HepG2 (cell line): ENCODE measurements at regions not wholly inside any gene's neighbourhood (a gene's known extent, or its start where the extent isn't known, plus 50 kb on each side); places are given as distances from the start of the nearest gene placed in this dataset.
A peak's percentile ranks its signal among the peaks of the same experiment; 100 is the strongest.

Experiments used
- ATAC-seq: fragments of 200-7000 bp; cut with Tn5 transposase; 3 replicates; pipeline ENCODE4 v1.9.1; 2020; ENCODE audit warnings: mild to moderate bottlenecking, moderate library complexity
- BruUV-seq: library from RNA; stranded (reverse); fragments of 400-500 nt; replicated peaks from 2 replicates; lab custom pipeline; 2021; lab: Mats Ljungman, UMichigan
- CTCF ChIA-PET: fragments of 300-600 bp; formaldehyde crosslinking; extraction: SDS; loops from one replicate; lab custom pipeline; 2021; ENCODE audit warnings: low total read pairs, inconsistent platforms, low intra/inter-chr PET ratio; lab: Yijun Ruan, JAX
- POLR2A ChIA-PET: fragments of 350-600 bp; sonication (Branson Sonifier 250); formaldehyde crosslinking; loops from one replicate; lab custom pipeline; 2020; ENCODE audit warnings: antibody characterized with exemption, inconsistent platforms; lab: Yijun Ruan, JAX
- DNase-seq: peaks from one replicate; pipeline ENCODE4 v3.0.0-alpha.2; 2015; ENCODE audit warnings: low spot score
- FAIRE-seq: peaks from 3 replicates; lab custom pipeline; 2011; peaks lifted over from hg19 to GRCh38; lab: Jason Lieb, UNC
- H2AFZ ChIP-seq: one replicate; pipeline ENCODE4 v1.6.1; 2011; ENCODE audit warnings: low read length, inconsistent platforms
- H3K27ac ChIP-seq: fragments of 300-600 bp; 3 replicates; pipeline ENCODE4 v1.8.0; 2011; ENCODE audit warnings: mixed run types, mild to moderate bottlenecking, mixed read lengths, low read length, inconsistent platforms; ENCODE audit not compliant: insufficient read depth; ENCODE audit errors: extremely low read length
- H3K27me3 ChIP-seq, 2 experiments: fragments of 200-600 bp in 1 of 2; 2 replicates in 1 of 2; 3 replicates in 1 of 2; pipeline versions ENCODE4 v1.6.0 to v1.8.0; 2011; ENCODE audit warnings: low read length in 2 of 2, mild to moderate bottlenecking in 2 of 2, moderate library complexity in 2 of 2, inconsistent platforms in 1 of 2; ENCODE audit not compliant: insufficient read depth in 2 of 2, control insufficient read depth in 1 of 2
- H3K36me3 ChIP-seq, 2 experiments: fragments of 200-600 bp in 1 of 2; replicated peaks in 1 of 2; 2 replicates in 1 of 2; 3 replicates in 1 of 2; pipeline versions ENCODE4 v1.5.1 to v1.8.0; 2011; ENCODE audit warnings: low read length in 2 of 2, inconsistent platforms in 1 of 2; ENCODE audit not compliant: insufficient read depth in 2 of 2, control insufficient read depth in 1 of 2
- H3K4me1 ChIP-seq: 2 replicates; pipeline ENCODE4 v1.5.1; 2012; ENCODE audit warnings: low read length, inconsistent platforms; ENCODE audit not compliant: insufficient read depth
- H3K4me2 ChIP-seq: 2 replicates; pipeline ENCODE4 v1.6.0; 2011; ENCODE audit warnings: low read depth, low read length, inconsistent platforms
- H3K4me3 ChIP-seq, 3 experiments: fragments of 200-600 bp in 1 of 3; sonication (generic), shearing (Covaris generic) in 1 of 3; replicated peaks in 1 of 3; 2 replicates each; pipeline ENCODE4 v1.5.1; 2011 to 2016; ENCODE audit warnings: low read length in 3 of 3, inconsistent platforms in 2 of 3, low read depth in 2 of 3, mild to moderate bottlenecking in 2 of 3, control low read depth in 1 of 3, mixed read lengths in 1 of 3; ENCODE audit not compliant: insufficient read depth in 1 of 3
- H3K79me2 ChIP-seq: one replicate; pipeline ENCODE4 v1.6.1; 2011; ENCODE audit warnings: low read length, inconsistent platforms; ENCODE audit not compliant: insufficient read depth
- H3K9ac ChIP-seq: 2 replicates; pipeline ENCODE4 v1.6.0; 2011; ENCODE audit warnings: mild to moderate bottlenecking, low read depth, low read length, inconsistent platforms; ENCODE audit not compliant: insufficient read depth
- H3K9me3 ChIP-seq: 2 replicates; pipeline ENCODE4 v1.5.1; 2012; ENCODE audit warnings: mild to moderate bottlenecking, low read length
- H4K20me1 ChIP-seq: 2 replicates; pipeline ENCODE4 v1.6.0; 2011; ENCODE audit warnings: inconsistent platforms, mild to moderate bottlenecking, low read length, moderate library complexity; ENCODE audit not compliant: insufficient read depth
- HNF4A ChIP-seq: sonication (generic); formaldehyde crosslinking; IDR thresholded peaks from 2 replicates; pipeline ENCODE4 v1.4.0; 2020; ENCODE audit warnings: missing genetic modification reagents
- HNF4G ChIP-seq, 2 experiments: sonication (generic) in 1 of 2; formaldehyde crosslinking in 1 of 2; IDR thresholded peaks; 2 replicates each; pipeline versions ENCODE4 v1.4.0 to v1.6.1; 2011 to 2020; ENCODE audit warnings: borderline replicate concordance in 2 of 2, low read depth in 2 of 2, mild to moderate bottlenecking in 2 of 2, low read length in 1 of 2, missing genetic modification reagents in 1 of 2, moderate library complexity in 1 of 2
- KDM1A ChIP-seq: IDR thresholded peaks from 2 replicates; pipeline ENCODE4 v1.6.1; 2016; ENCODE audit warnings: missing compliant biosample characterization
- KDM2A ChIP-seq: sonication (generic); formaldehyde crosslinking; IDR thresholded peaks from 2 replicates; pipeline ENCODE4 v1.4.0; 2020; ENCODE audit warnings: low read depth, missing genetic modification reagents, borderline replicate concordance
- RAD21 ChIP-seq: fragments of 450-650 bp; formaldehyde crosslinking; IDR thresholded peaks from 2 replicates; pipeline ENCODE4 v1.5.0; 2020; ENCODE audit warnings: mild to moderate bottlenecking
- SP140L ChIP-seq: sonication (generic); formaldehyde crosslinking; IDR thresholded peaks from 2 replicates; pipeline ENCODE4 v1.4.0; 2020; ENCODE audit warnings: missing genetic modification reagents, borderline replicate concordance
- ZBTB3 ChIP-seq: sonication (generic); formaldehyde crosslinking; IDR thresholded peaks from 2 replicates; pipeline ENCODE4 v1.4.0; 2020; ENCODE audit warnings: low read depth, mild to moderate bottlenecking, moderate library complexity, missing genetic modification reagents, borderline replicate concordance
- WGBS: methylation state at CpG from one replicate; pipeline ENCODE4 v1.1.6; 2017; ENCODE audit warnings: low lambda C conversion rate; 5-methylcytosine and 5-hydroxymethylcytosine counted together
- in situ Hi-C: cut with HindIII; loops from 2 replicates; pipeline ENCODE4 v1.10.0; 2017; ENCODE audit warnings: low pct_unique_long_range_greater_than_20kb; ENCODE audit not compliant: extremely low pct_ligation_motif_present
- intact Hi-C: fragments of 100-400 bp; cut with micrococcal nuclease; formaldehyde crosslinking; loops from one replicate; pipeline ENCODE4 v1.10.0; 2022; ENCODE audit not compliant: unreplicated experiment
- TF ChIP-seq, protein P1 (sequence below): sonication (generic); formaldehyde crosslinking; IDR thresholded peaks from 2 replicates; pipeline ENCODE4 v1.4.0; 2020; ENCODE audit warnings: mild to moderate bottlenecking, missing genetic modification reagents
- TF ChIP-seq, protein P2 (sequence below): sonication (generic); IDR thresholded peaks from 2 replicates; pipeline ENCODE4 v1.6.1; 2016; ENCODE audit warnings: low read depth, borderline replicate concordance

DNA sequence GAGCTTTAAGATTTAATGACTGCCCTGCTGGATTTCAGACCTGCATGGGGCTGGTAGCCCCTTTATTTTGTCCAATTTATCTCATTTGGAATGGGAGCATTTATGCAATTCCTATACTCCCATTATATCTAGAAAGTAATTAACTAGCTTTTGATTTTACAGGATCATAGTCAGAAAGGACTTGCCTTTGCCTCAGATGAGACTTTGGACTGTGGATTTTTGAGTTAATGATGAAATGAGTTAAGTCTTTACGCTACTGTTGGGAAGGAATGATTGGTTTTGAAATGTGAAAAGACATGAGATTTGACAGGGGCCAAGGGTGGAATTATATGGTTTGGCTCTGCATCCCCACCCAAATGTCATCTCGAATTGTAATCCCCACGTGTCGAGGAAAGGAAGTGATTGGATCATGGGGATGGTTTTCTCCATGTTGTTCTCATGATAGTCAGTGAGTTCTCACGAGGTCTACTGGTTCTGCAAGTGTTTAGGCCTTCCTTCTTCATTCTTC lies 213.1 kb upstream of the DCN start (continued):
- TF ChIP-seq, protein P1, sequence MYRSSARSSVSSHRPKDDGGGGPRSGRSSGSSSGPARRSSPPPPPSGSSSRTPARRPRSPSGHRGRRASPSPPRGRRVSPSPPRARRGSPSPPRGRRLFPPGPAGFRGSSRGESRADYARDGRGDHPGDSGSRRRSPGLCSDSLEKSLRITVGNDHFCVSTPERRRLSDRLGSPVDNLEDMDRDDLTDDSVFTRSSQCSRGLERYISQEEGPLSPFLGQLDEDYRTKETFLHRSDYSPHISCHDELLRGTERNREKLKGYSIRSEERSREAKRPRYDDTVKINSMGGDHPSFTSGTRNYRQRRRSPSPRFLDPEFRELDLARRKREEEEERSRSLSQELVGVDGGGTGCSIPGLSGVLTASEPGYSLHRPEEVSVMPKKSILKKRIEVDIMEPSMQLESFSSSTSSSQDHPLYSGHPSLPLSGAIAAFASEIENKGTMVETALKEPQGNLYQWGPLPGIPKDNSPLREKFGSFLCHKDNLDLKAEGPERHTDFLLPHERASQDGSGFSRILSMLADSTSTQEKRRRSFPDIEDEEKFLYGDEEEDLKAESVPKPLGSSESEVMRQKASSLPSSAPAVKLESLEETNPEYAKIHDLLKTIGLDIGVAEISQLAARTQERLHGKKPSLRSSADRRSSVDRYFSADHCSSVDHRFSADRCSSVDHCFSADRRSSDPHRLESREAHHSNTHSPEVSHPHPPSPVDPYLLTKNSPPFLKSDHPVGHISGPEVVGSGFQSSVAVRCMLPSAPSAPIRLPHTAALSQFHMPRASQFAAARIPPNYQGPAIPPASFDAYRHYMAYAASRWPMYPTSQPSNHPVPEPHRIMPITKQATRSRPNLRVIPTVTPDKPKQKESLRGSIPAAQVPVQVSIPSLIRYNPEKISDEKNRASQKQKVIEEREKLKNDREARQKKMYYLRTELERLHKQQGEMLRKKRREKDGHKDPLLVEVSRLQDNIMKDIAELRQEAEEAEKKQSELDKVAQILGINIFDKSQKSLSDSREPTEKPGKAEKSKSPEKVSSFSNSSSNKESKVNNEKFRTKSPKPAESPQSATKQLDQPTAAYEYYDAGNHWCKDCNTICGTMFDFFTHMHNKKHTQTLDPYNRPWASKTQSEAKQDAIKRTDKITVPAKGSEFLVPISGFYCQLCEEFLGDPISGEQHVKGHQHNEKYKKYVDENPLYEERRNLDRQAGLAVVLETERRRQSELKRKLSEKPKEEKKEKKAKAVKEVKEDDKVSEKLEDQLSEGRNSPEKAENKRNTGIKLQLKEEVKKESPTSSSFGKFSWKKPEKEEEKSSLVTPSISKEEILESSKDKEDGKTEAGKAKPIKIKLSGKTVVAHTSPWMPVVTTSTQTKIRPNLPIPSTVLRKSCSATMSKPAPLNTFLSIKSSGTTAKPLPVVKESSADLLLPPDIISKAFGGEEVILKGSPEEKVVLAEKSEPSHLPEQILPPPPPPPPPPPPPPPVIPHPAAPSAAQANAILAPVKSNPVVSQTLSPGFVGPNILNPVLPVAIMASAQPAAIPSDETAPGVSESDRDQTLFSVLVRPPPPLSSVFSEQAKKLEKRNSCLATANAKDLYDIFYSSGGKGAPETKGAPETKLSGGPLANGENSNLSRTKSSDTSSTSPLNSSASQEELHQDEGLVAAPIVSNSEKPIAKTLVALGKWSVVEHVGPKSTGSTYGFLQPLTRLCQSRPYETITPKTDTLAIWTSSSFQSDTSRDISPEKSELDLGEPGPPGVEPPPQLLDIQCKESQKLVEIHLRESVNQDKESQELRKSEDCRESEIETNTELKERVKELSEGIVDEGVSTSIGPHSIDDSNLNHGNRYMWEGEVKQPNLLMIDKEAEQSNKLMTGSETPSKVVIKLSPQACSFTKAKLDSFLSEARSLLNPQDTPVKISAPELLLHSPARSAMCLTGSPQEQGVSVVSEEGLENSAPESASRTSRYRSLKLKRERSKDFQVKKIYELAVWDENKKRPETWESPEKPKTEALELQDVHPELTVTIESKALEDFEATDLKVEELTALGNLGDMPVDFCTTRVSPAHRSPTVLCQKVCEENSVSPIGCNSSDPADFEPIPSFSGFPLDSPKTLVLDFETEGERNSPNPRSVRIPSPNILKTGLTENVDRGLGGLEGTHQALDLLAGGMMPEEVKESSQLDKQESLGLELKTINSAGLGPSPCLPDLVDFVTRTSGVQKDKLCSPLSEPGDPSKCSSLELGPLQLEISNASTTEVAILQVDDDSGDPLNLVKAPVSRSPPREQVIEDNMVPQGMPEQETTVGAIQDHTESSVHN (CRISPR knock-in tag), result no peak
- no peak for TF ChIP-seq KDM2A (CRISPR knock-in tag)

DNA sequence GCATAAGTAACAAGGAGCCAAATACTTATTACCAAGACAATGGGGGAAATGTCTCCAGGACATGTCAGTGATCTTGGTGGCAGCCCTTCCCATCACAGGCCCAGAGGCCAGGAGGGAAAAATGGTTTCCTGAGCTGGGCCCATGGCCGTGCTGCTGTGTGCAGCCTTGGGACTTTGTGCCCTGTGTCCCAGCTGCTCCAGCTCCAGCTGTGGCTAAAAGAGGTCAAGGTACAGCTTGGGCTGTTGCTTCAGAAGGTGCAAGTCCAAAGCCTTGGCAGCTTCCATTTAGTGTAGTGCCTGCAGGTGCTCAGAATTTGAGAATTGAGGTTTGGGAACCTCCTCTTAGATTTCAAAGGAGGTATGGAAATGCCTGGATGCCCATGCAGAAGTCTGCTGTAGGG lies 212.3 kb upstream of the DCN start:
- Histone ChIP-seq H4K20me1 (no peaks in the 10 kb centered on the region), H2AFZ (no peak overlapping the region), H3K27ac (no peak overlapping the region), H3K9ac (no peak overlapping the region), H3K27me3 (no peaks in the 10 kb centered on the region), H3K79me2 (no peaks in the 10 kb centered on the region), H3K9me3 (peaks cover 17% of the 10 kb centered on the region; the same call in 1 of the 2 replicates), H3K4me2 (no peak overlapping the region), H3K4me1 (no peaks in the 10 kb centered on the region), H3K4me3 (no peak overlapping the region), H3K36me3 (no peaks in the 10 kb centered on the region)
- ATAC-seq (no peak), DNase-seq (no peak), FAIRE-seq (no peak)
- ChIA-PET CTCF (no interaction called here), POLR2A (no interaction called here)
- TF ChIP-seq KDM1A (CRISPR knock-in tag), result no peak
- TF ChIP-seq SP140L, result no peak
- no peak for TF ChIP-seq ZBTB3 (CRISPR knock-in tag)
- no peak for TF ChIP-seq RAD21
- TF ChIP-seq, protein P2, sequence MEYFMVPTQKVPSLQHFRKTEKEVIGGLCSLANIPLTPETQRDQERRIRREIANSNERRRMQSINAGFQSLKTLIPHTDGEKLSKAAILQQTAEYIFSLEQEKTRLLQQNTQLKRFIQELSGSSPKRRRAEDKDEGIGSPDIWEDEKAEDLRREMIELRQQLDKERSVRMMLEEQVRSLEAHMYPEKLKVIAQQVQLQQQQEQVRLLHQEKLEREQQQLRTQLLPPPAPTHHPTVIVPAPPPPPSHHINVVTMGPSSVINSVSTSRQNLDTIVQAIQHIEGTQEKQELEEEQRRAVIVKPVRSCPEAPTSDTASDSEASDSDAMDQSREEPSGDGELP, result 0 out of 2 replicates have a peak, but pooled peaks have one; percentile 14
- peak; percentile 25; the same call in 1 of the 2 replicates for TF ChIP-seq HNF4G (IDR thresholded peaks at IDR 0.05; ENCODE audit: borderline replicate concordance, low read depth, low read length)
- TF ChIP-seq HNF4G (CRISPR knock-in tag; IDR thresholded peaks at IDR 0.05; ENCODE audit: borderline replicate concordance, low read depth), result no peak
- peak; percentile 64 for TF ChIP-seq HNF4A (CRISPR knock-in tag)
- no TSS peak for BruUV-seq
- WGBS, result 0% methylated on average over 1 of the region's 1 CpG
- intact Hi-C loops, result no loop called here
- in situ Hi-C loops, result loop anchor here (25.0 kb wide), 2 partner anchors 1017 to 1217 kb away; no protein-coding TSS in a partner anchor
